ENCODE measurements at regions not wholly inside any gene's neighbourhood (a gene's known extent, or its start where the extent isn't known, plus 50 kb on each side); places are given as distances from the start of the nearest gene placed in this dataset.

GRCh38 chr7:26097837-26098668 lies 53.9 kb upstream of the NFE2L3 start:
- DNase-seq, result no peak

DNA sequence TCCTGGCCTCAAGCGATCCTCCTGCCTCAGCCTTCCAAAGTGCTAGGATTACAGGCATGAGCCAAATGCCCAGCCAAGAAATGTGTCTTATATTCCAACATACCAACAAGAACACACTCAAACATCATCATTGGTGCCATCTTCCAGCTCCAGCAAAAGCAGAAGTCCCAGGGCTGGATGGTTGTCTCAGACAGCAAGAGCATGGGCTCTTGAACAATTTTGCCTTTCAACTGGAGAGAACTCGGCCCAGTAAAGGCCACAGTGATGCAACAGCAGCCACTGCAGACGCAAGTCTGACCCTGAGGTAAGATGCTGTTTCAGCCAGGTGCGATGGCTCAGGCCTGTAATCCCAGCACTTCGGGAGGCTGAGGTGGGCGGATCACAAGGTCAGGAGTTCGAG lies 52.8 kb upstream of the NFE2L3 start:
- DNase-seq, result no peak

DNA sequence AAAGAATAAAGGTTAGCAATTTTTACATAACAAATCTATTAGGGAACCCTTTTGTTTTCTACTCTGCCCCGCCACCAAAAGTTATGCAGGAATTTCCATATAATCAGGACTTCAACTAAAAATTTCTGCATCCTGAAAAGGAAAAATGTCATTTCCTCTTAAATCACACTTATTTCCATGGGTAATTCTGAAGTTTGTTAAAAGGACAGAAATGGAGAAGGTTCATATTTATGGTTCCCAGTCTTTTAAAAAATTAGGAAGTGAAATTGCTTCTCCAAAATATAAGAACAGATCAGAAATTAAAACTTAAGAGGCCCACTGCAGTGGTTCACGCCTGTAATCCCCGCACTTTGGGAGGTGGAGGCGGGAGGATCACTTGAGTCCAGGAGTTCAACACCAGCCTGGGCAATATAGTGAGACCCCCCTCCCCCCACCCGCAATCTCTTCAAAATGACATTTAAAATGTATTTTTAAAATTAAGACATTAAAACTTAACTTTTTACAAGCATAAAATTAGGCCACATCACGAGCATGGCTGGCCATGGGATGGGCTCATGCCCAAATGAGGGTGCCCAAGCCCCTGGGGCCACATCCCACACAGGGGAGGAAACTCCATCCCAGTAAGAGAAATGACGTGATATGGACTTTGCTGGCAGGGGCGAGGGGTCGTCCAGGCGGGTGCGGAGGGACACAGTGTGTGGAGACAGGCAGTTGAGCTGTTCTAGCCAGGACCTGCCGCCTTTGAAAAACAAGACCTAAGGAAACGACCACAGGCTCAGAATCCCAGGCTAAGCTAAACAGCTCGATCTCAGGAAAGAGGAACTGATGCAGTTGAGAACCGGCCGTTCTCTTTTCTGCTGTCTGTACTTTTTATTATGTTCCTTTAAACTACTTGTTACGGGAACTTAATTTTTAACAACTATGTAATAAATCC lies 51.3 kb upstream of the NFE2L3 start:
- DNase-seq, result peak in 1 of 56 donors; percentile 15

GRCh38 chr7:26101361-26102151 lies 50.4 kb upstream of the NFE2L3 start:
- peak in 5 of 56 donors; percentile 2 to 7 (median 6) for DNase-seq

GRCh38 chr7:26102176-26102575 lies 49.8 kb upstream of the NFE2L3 start:
- DNase-seq, result no peak
